Posterior vena cava (tissue), 2 donors: ENCODE measurements at regions not wholly inside any gene's neighbourhood (a gene's known extent, or its start where the extent isn't known, plus 50 kb on each side); places are given as distances from the start of the nearest gene placed in this dataset.

Source experiments
- DNase-seq: peaks from one replicate; pipeline ENCODE4 v3.0.0-alpha.2; 2020; ENCODE audit warnings: low spot score
- intact Hi-C, 2 donors: fragments of 100-400 bp; cut with DNase I; formaldehyde crosslinking; loops; one replicate each; pipeline versions ENCODE4 v1.14.1 to v1.14.2; 2022 to 2023
- donor health status: DM: yes; HTN: yes; CAD: no.
- donor health status: DM: yes; HTN: yes; CAD: no.

- intact Hi-C loops = no loop called here
Observed at GRCh38 chr16:85451641-85452363, 161.3 kb upstream of the GSE1 start.

GRCh38 chr16:85452364-85453193 lies 160.5 kb upstream of the GSE1 start:
- no peak for DNase-seq
- intact Hi-C loops = no loop called here

More at GRCh38 chr16:85451641-85452363, 161.3 kb upstream of the GSE1 start:
- DNase-seq = no peak

- no peak for DNase-seq
- intact Hi-C loops = no loop called here
Observed at GRCh38 chr16:85453194-85453678, 159.9 kb upstream of the GSE1 start.

GRCh38 chr16:85453703-85454102 lies 159.4 kb upstream of the GSE1 start:
- DNase-seq = no peak
- intact Hi-C loops = no loop called here

- intact Hi-C loops = no loop called here
- no peak for DNase-seq
Observed at GRCh38 chr16:85454171-85454872, 158.8 kb upstream of the GSE1 start.

GRCh38 chr16:85455534-85455933 lies 157.6 kb upstream of the GSE1 start:
- no peak for DNase-seq
- intact Hi-C loops = no loop called here

GRCh38 chr16:85457366-85457765 lies 155.8 kb upstream of the GSE1 start:
- no peak for DNase-seq
- intact Hi-C loops = no loop called here

GRCh38 chr16:85458968-85459367 lies 154.2 kb upstream of the GSE1 start:
- intact Hi-C loops = no loop called here
- DNase-seq = no peak

GRCh38 chr16:85459529-85460251 lies 153.4 kb upstream of the GSE1 start:
- intact Hi-C loops = no loop called here
- DNase-seq = no peak

GRCh38 chr16:85460252-85461021 lies 152.7 kb upstream of the GSE1 start:
- intact Hi-C loops = no loop called here
- DNase-seq = no peak

GRCh38 chr16:85461022-85461813 lies 151.9 kb upstream of the GSE1 start:
- DNase-seq = no peak
- intact Hi-C loops = no loop called here

GRCh38 chr16:85461814-85462713 lies 151.1 kb upstream of the GSE1 start:
- DNase-seq = no peak

GRCh38 chr16:85462714-85463611 lies 150.2 kb upstream of the GSE1 start:
- intact Hi-C loops = no loop called here
- no peak for DNase-seq

More at GRCh38 chr16:85461814-85462713, 151.1 kb upstream of the GSE1 start:
- intact Hi-C loops = no loop called here

GRCh38 chr16:85463672-85464382 lies 149.3 kb upstream of the GSE1 start:
- DNase-seq = no peak
- intact Hi-C loops = no loop called here
